PC-9 (cell line): ENCODE measurements at regions not wholly inside any gene's neighbourhood (a gene's known extent, or its start where the extent isn't known, plus 50 kb on each side); places are given as distances from the start of the nearest gene placed in this dataset.

Experiments
- EZH2 ChIP-seq: fragments of 200-600 bp; sonication (generic); IDR thresholded peaks from 2 replicates; pipeline ENCODE4 v1.8.0; 2017; ENCODE audit warnings: antibody characterized with exemption, low read depth
- TF ChIP-seq, protein P1 (sequence below): fragments of 200-600 bp; sonication (generic); conservative IDR thresholded peaks from 2 replicates; pipeline ENCODE4 v1.6.1; 2017; ENCODE audit warnings: mixed run types, antibody characterized with exemption, mild to moderate bottlenecking, moderate library complexity

DNA sequence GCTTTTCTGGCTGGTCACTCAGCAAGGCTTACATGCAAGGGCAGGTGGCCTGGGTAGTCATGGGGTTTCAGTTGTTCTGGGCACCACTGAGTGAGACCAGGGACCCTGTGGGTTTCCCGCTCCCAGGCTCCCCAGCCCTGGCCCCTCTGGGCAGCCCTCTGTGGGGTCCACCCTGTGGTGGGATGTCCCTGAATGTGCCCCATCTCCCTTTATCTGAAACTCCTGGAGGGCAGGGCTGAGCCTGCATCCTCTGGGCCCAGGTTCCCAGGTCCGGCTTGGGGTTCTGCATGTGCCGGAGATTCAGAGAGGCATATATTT lies 1041.0 kb downstream of the BRD1 start:
- no peak for TF ChIP-seq EZH2
- TF ChIP-seq, protein P1, sequence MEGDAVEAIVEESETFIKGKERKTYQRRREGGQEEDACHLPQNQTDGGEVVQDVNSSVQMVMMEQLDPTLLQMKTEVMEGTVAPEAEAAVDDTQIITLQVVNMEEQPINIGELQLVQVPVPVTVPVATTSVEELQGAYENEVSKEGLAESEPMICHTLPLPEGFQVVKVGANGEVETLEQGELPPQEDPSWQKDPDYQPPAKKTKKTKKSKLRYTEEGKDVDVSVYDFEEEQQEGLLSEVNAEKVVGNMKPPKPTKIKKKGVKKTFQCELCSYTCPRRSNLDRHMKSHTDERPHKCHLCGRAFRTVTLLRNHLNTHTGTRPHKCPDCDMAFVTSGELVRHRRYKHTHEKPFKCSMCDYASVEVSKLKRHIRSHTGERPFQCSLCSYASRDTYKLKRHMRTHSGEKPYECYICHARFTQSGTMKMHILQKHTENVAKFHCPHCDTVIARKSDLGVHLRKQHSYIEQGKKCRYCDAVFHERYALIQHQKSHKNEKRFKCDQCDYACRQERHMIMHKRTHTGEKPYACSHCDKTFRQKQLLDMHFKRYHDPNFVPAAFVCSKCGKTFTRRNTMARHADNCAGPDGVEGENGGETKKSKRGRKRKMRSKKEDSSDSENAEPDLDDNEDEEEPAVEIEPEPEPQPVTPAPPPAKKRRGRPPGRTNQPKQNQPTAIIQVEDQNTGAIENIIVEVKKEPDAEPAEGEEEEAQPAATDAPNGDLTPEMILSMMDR = no peak
